ENCODE measurements at regions not wholly inside any gene's neighbourhood (a gene's known extent, or its start where the extent isn't known, plus 50 kb on each side); places are given as distances from the start of the nearest gene placed in this dataset.

GRCh38 chr3:18641916-18642315 is 216.8 kb upstream of the SATB1 start:
- H3K9me1 ChIP-seq (ENCODE audit: insufficient read depth, low read length) = no peaks in the 10 kb centered on the region
- dilution Hi-C loops (cut with HindIII; ENCODE audit: low sequenced_read_pairs, unreplicated experiment) = no loop called here
- CTCF ChIA-PET = no interaction called here

More at GRCh38 chr3:18641916-18642315, 216.8 kb upstream of the SATB1 start:
- Histone ChIP-seq H2AFZ (replicated peaks; ENCODE audit: low read length, poor library complexity) (no peak overlapping the region), H3K4ac (ENCODE audit: low read depth, low read length) (no peak overlapping the region), H2BK5ac (ENCODE audit: low read depth, low read length, poor library complexity, severe bottlenecking) (no peak overlapping the region), H3K9me3 (ENCODE audit: control insufficient read depth, insufficient read depth, low read length) (peaks cover 6% of the 10 kb centered on the region), H2BK20ac (ENCODE audit: low read depth, low read length) (no peak overlapping the region), H4K91ac (ENCODE audit: insufficient read depth, low read depth, low read length) (no peak overlapping the region), H4K5ac (ENCODE audit: low read depth, low read length) (no peak overlapping the region), H3K36me3 (ENCODE audit: control insufficient read depth, insufficient read depth, low read length) (no peaks in the 10 kb centered on the region), H3K18ac (ENCODE audit: low read depth, low read length) (no peak overlapping the region), H3K27me3 (ENCODE audit: control insufficient read depth, insufficient read depth, low read length) (no peaks in the 10 kb centered on the region), H3K23ac (ENCODE audit: low read depth, low read length) (no peak overlapping the region), H3K79me1 (ENCODE audit: low read depth in 1 of 2, low read length in 2 of 2) (no peaks in the 10 kb centered on the region), H3K27ac (ENCODE audit: insufficient read depth, low read length) (no peak overlapping the region), H3K56ac (ENCODE audit: extremely low read depth, insufficient read depth, low read length) (no peak overlapping the region), H4K20me1 (ENCODE audit: insufficient read depth, low read length) (no peaks in the 10 kb centered on the region), H3K9ac (ENCODE audit: low read depth, low read length) (no peak overlapping the region), H3K4me1 (ENCODE audit: control insufficient read depth, insufficient read depth, low read length) (no peaks in the 10 kb centered on the region), H3K4me2 (ENCODE audit: low read depth, low read length) (no peak overlapping the region), H2BK15ac (ENCODE audit: low read depth, low read length) (no peak overlapping the region), H2AK9ac (replicated peaks; ENCODE audit: low read depth, low read length, poor library complexity) (no peak overlapping the region), H3K4me3 (ENCODE audit: insufficient read depth, low read depth, low read length) (no peak overlapping the region), H2BK120ac (ENCODE audit: low read depth, low read length) (no peak overlapping the region), H3K14ac (replicated peaks; ENCODE audit: low read depth, low read length) (no peak overlapping the region), H2AK5ac (ENCODE audit: low read depth, low read length) (no peak overlapping the region), H4K8ac (ENCODE audit: low read depth in 2 of 2, low read length in 2 of 2) (no peak overlapping the region)
- TF ChIP-seq RCOR1 (IDR thresholded peaks at IDR 0.05; ENCODE audit: insufficient replicate concordance, low read length) = no peak
- no peak for TF ChIP-seq BHLHE40 (IDR thresholded peaks at IDR 0.05; ENCODE audit: low read depth, low read length)
- TF ChIP-seq CHD1 (IDR thresholded peaks at IDR 0.05; ENCODE audit: low read depth, low read length) = no peak
- TF ChIP-seq MXI1 (IDR thresholded peaks at IDR 0.05; ENCODE audit: borderline replicate concordance, low read depth, low read length) = no peak
- TF ChIP-seq, protein P1, sequence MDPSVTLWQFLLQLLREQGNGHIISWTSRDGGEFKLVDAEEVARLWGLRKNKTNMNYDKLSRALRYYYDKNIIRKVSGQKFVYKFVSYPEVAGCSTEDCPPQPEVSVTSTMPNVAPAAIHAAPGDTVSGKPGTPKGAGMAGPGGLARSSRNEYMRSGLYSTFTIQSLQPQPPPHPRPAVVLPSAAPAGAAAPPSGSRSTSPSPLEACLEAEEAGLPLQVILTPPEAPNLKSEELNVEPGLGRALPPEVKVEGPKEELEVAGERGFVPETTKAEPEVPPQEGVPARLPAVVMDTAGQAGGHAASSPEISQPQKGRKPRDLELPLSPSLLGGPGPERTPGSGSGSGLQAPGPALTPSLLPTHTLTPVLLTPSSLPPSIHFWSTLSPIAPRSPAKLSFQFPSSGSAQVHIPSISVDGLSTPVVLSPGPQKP (IDR thresholded peaks at IDR 0.05; ENCODE audit: borderline replicate concordance, low read depth, low read length) = no peak
- no peak for TF ChIP-seq NFE2L2 (IDR thresholded peaks at IDR 0.05; ENCODE audit: low read depth, low read length)
- no TSS peak for BruUV-seq (replicated peaks)
- WGBS, 2 experiments (ENCODE audit: extremely low coverage in 2 of 2, insufficient read length in 1 of 2) = no CpG with 5 or more reads among the region's 3 CpGs
- intact Hi-C loops (cut with micrococcal nuclease) = no loop called here
- POLR2A ChIA-PET (ENCODE audit: unreplicated experiment) = no interaction called here
- in situ Hi-C loops (cut with MboI; ENCODE audit: low sequenced_read_pairs) = no loop called here
- ATAC-seq (ENCODE audit: low read depth) (no peak), DNase-seq (no peak)
